ENCODE measurements at regions not wholly inside any gene's neighbourhood (a gene's known extent, or its start where the extent isn't known, plus 50 kb on each side); places are given as distances from the start of the nearest gene placed in this dataset.

- Histone ChIP-seq H3K9me3 (ENCODE audit: control insufficient read depth, low read length) (no peaks in the 10 kb centered on the region), H3K27ac (ENCODE audit: low read depth, low read length, severe bottlenecking) (no peak overlapping the region), H3K4me1 (ENCODE audit: control insufficient read depth, insufficient read depth, low read length, poor library complexity, severe bottlenecking) (no peaks in the 10 kb centered on the region), H3K4me3 (ENCODE audit: extremely low read depth, insufficient read depth, low read length, poor library complexity, severe bottlenecking) (no peak overlapping the region), H3K36me3 (ENCODE audit: control insufficient read depth, insufficient read depth, low read length) (no peaks in the 10 kb centered on the region)
These were observed 330.7 kb downstream of the NUF2 start for GRCh38 chr1:163652441-163652840.

- no peaks in the 10 kb centered on the region for H3K36me3 ChIP-seq (ENCODE audit: control insufficient read depth, insufficient read depth, low read length)
- H3K27ac ChIP-seq (ENCODE audit: low read depth, low read length, severe bottlenecking) = no peak overlapping the region
- H3K4me3 ChIP-seq (ENCODE audit: extremely low read depth, insufficient read depth, low read length, poor library complexity, severe bottlenecking) = no peak overlapping the region
- no peaks in the 10 kb centered on the region for H3K4me1 ChIP-seq (ENCODE audit: control insufficient read depth, insufficient read depth, low read length, poor library complexity, severe bottlenecking)
- no peaks in the 10 kb centered on the region for H3K9me3 ChIP-seq (ENCODE audit: control insufficient read depth, low read length)
These were observed 333.8 kb downstream of the NUF2 start for GRCh38 chr1:163655565-163655964.

DNA sequence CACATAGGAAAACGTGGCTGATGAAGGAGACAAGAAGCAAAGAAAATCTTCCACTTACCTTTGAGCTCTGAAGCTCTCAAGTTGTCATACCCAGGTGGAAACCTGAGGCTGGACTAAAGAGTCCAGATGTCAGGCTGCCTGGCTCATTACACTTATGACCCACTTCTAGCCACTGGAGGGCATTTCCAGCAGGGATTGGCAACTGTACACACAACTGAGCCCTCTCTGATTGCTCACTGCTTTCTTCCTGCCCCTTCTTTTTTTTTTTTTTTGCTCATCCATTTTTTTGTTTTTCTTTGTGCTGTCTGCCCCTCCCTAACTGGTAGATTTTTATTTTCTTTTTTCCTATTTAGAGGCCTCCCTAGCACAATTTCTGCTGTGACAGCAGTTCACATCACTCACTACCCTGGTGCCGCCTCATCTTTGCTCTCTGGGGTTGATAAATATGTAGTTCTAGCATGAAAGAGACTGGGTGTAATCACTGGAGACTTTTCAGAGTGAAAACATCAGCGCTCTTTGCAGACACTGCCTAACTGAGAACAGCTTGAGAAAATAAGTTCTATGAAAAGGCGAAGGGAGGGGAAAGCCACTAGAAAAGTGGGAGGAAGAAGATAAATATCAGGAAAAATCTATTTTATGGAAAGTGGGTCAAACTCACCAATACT is 334.5 kb downstream of the NUF2 start:
- Histone ChIP-seq H3K4me3 (ENCODE audit: extremely low read depth, insufficient read depth, low read length, poor library complexity, severe bottlenecking) (no peak overlapping the region), H3K27ac (ENCODE audit: low read depth, low read length, severe bottlenecking) (no peak overlapping the region), H3K36me3 (ENCODE audit: control insufficient read depth, insufficient read depth, low read length) (no peaks in the 10 kb centered on the region), H3K9me3 (ENCODE audit: control insufficient read depth, low read length) (no peaks in the 10 kb centered on the region), H3K4me1 (ENCODE audit: control insufficient read depth, insufficient read depth, low read length, poor library complexity, severe bottlenecking) (no peaks in the 10 kb centered on the region)
- 83 to 93% methylated on average over 3 of the region's 4 CpGs for WGBS, 2 experiments (ENCODE audit: insufficient coverage in 2 of 2)

GRCh38 chr1:163657719-163658118 is 336.0 kb downstream of the NUF2 start:
- H3K36me3 ChIP-seq (ENCODE audit: control insufficient read depth, insufficient read depth, low read length) = no peaks in the 10 kb centered on the region
- H3K9me3 ChIP-seq (ENCODE audit: control insufficient read depth, low read length) = no peaks in the 10 kb centered on the region
- H3K27ac ChIP-seq (ENCODE audit: low read depth, low read length, severe bottlenecking) = no peak overlapping the region
- no peak overlapping the region for H3K4me3 ChIP-seq (ENCODE audit: extremely low read depth, insufficient read depth, low read length, poor library complexity, severe bottlenecking)
- H3K4me1 ChIP-seq (ENCODE audit: control insufficient read depth, insufficient read depth, low read length, poor library complexity, severe bottlenecking) = no peaks in the 10 kb centered on the region
- WGBS, 2 experiments (ENCODE audit: insufficient coverage in 2 of 2) = 79 to 85% methylated on average over 2 of the region's 3 CpGs

GRCh38 chr1:163661391-163661790 is 339.6 kb downstream of the NUF2 start:
- H3K4me3 ChIP-seq (ENCODE audit: extremely low read depth, insufficient read depth, low read length, poor library complexity, severe bottlenecking) = no peak overlapping the region
- H3K9me3 ChIP-seq (ENCODE audit: control insufficient read depth, low read length) = no peaks in the 10 kb centered on the region
- no peaks in the 10 kb centered on the region for H3K4me1 ChIP-seq (ENCODE audit: control insufficient read depth, insufficient read depth, low read length, poor library complexity, severe bottlenecking)
- H3K36me3 ChIP-seq (ENCODE audit: control insufficient read depth, insufficient read depth, low read length) = no peaks in the 10 kb centered on the region
- no peak overlapping the region for H3K27ac ChIP-seq (ENCODE audit: low read depth, low read length, severe bottlenecking)
- 96 to 100% methylated on average over 1 to 4 of the region's 8 CpGs for WGBS, 2 experiments (ENCODE audit: insufficient coverage in 2 of 2)

- no peaks in the 10 kb centered on the region for H3K36me3 ChIP-seq (ENCODE audit: control insufficient read depth, insufficient read depth, low read length)
- no peak overlapping the region for H3K4me3 ChIP-seq (ENCODE audit: extremely low read depth, insufficient read depth, low read length, poor library complexity, severe bottlenecking)
- no peaks in the 10 kb centered on the region for H3K4me1 ChIP-seq (ENCODE audit: control insufficient read depth, insufficient read depth, low read length, poor library complexity, severe bottlenecking)
- H3K27ac ChIP-seq (ENCODE audit: low read depth, low read length, severe bottlenecking) = no peak overlapping the region
- WGBS, 2 experiments (ENCODE audit: insufficient coverage in 2 of 2) = 86 to 100% methylated on average over 2 to 5 of the region's 6 CpGs
- no peaks in the 10 kb centered on the region for H3K9me3 ChIP-seq (ENCODE audit: control insufficient read depth, low read length)
These were observed 343.0 kb downstream of the NUF2 start for GRCh38 chr1:163664671-163665335.

- Histone ChIP-seq H3K9me3 (ENCODE audit: control insufficient read depth, low read length) (no peaks in the 10 kb centered on the region), H3K36me3 (ENCODE audit: control insufficient read depth, insufficient read depth, low read length) (no peaks in the 10 kb centered on the region), H3K4me1 (ENCODE audit: control insufficient read depth, insufficient read depth, low read length, poor library complexity, severe bottlenecking) (no peaks in the 10 kb centered on the region), H3K27ac (ENCODE audit: low read depth, low read length, severe bottlenecking) (no peak overlapping the region), H3K4me3 (ENCODE audit: extremely low read depth, insufficient read depth, low read length, poor library complexity, severe bottlenecking) (no peak overlapping the region)
- WGBS, 2 experiments (ENCODE audit: insufficient coverage in 2 of 2) = 86% methylated on average over 2 of the region's 2 CpGs; no CpG with 5 or more reads in 1 of the 2 experiments
These were observed 346.7 kb downstream of the NUF2 start for GRCh38 chr1:163668472-163668871.

GRCh38 chr1:163670989-163671757 is 349.4 kb downstream of the NUF2 start:
- H3K4me1 ChIP-seq (ENCODE audit: control insufficient read depth, insufficient read depth, low read length, poor library complexity, severe bottlenecking) = no peaks in the 10 kb centered on the region
- H3K4me3 ChIP-seq (ENCODE audit: extremely low read depth, insufficient read depth, low read length, poor library complexity, severe bottlenecking) = no peak overlapping the region
- no peak overlapping the region for H3K27ac ChIP-seq (ENCODE audit: low read depth, low read length, severe bottlenecking)
- WGBS, 2 experiments (ENCODE audit: insufficient coverage in 2 of 2) = 93 to 94% methylated on average over 3 to 4 of the region's 4 CpGs
- no peaks in the 10 kb centered on the region for H3K9me3 ChIP-seq (ENCODE audit: control insufficient read depth, low read length)
- H3K36me3 ChIP-seq (ENCODE audit: control insufficient read depth, insufficient read depth, low read length) = no peaks in the 10 kb centered on the region

- Histone ChIP-seq H3K27ac (ENCODE audit: low read depth, low read length, severe bottlenecking) (no peak overlapping the region), H3K9me3 (ENCODE audit: control insufficient read depth, low read length) (no peaks in the 10 kb centered on the region), H3K4me1 (ENCODE audit: control insufficient read depth, insufficient read depth, low read length, poor library complexity, severe bottlenecking) (no peaks in the 10 kb centered on the region), H3K4me3 (ENCODE audit: extremely low read depth, insufficient read depth, low read length, poor library complexity, severe bottlenecking) (no peak overlapping the region), H3K36me3 (ENCODE audit: control insufficient read depth, insufficient read depth, low read length) (no peaks in the 10 kb centered on the region)
- WGBS, 2 experiments (ENCODE audit: insufficient coverage in 2 of 2) = 96 to 98% methylated on average over 3 to 5 of the region's 9 CpGs
These were observed 351.4 kb downstream of the NUF2 start for GRCh38 chr1:163672976-163673758.

- 81 to 92% methylated on average over 4 to 8 of the region's 8 CpGs for whole genome bisulfite sequencing, 2 experiments (ENCODE audit: insufficient coverage in 2 of 2)
- no peaks in the 10 kb centered on the region for H3K36me3 ChIP-seq (ENCODE audit: control insufficient read depth, insufficient read depth, low read length)
- no peaks in the 10 kb centered on the region for H3K4me1 ChIP-seq (ENCODE audit: control insufficient read depth, insufficient read depth, low read length, poor library complexity, severe bottlenecking)
- H3K27ac ChIP-seq (ENCODE audit: low read depth, low read length, severe bottlenecking) = no peak overlapping the region
- no peaks in the 10 kb centered on the region for H3K9me3 ChIP-seq (ENCODE audit: control insufficient read depth, low read length)
- H3K4me3 ChIP-seq (ENCODE audit: extremely low read depth, insufficient read depth, low read length, poor library complexity, severe bottlenecking) = no peak overlapping the region
These were observed 352.0 kb downstream of the NUF2 start for GRCh38 chr1:163673759-163674151.
